ENCODE measurements at regions not wholly inside any gene's neighbourhood (a gene's known extent, or its start where the extent isn't known, plus 50 kb on each side); places are given as distances from the start of the nearest gene placed in this dataset.

DNA sequence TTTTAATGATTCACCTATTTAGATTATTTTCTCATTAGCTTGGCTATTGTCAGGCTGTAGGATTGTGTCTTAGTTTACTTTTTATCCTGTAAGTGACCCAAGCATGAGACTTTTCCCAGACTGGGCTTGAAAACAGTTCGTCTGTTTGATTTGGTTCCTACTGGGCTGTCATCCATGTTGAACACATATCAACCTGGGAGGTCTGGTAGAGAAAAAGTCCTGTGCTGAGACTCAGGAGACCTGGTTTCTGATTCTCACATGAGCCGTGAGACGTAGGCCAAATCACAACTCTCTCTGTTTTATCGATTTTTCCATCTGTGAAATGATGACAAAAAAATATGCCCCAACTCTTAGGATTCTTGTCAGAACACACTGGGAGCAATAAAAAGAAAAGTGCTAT lies 98.8 kb upstream of the GALNT15 start:
- Histone ChIP-seq H2AFZ (ENCODE audit: control insufficient read depth, low read depth, low read length) (no peak overlapping the region), H3K4me3 (no peak overlapping the region), H3K79me2 (ENCODE audit: control insufficient read depth, insufficient read depth, low read length) (no peaks in the 10 kb centered on the region), H3K4me1 (ENCODE audit: control insufficient read depth, insufficient read depth, low read length) (no peaks in the 10 kb centered on the region), H3K9ac (ENCODE audit: control insufficient read depth, insufficient read depth, low read length) (no peak overlapping the region), H3K27ac (ENCODE audit: control insufficient read depth, insufficient read depth) (no peak overlapping the region), H4K20me1 (ENCODE audit: control insufficient read depth, insufficient read depth) (no peaks in the 10 kb centered on the region), H3K36me3 (ENCODE audit: control insufficient read depth in 2 of 2, insufficient read depth in 2 of 2, low read length in 1 of 2) (no peaks in the 10 kb centered on the region), H3K4me2 (ENCODE audit: control insufficient read depth, insufficient read depth) (no peak overlapping the region), H3K27me3 (replicated peaks in 1 of 2; ENCODE audit: control insufficient read depth in 2 of 2, insufficient read depth in 2 of 2, low read length in 1 of 2) (no peaks in the 10 kb centered on the region; a peak in 1 of 4 replicates), H3K9me3 (replicated peaks; ENCODE audit: control insufficient read depth, insufficient read depth, low read length) (no peaks in the 10 kb centered on the region; the same call in 1 of the 3 replicates)
- WGBS (ENCODE audit: insufficient coverage, insufficient replicate concordance, low lambda C conversion rate, missing lambda C conversion rate): 15% methylated on average over 4 of the region's 4 CpGs
- DNase-seq (ENCODE audit: low read depth, low spot score): no peak
- no peak for FAIRE-seq
- in situ Hi-C loops (cut with MboI): no loop called here
- CTCF ChIA-PET: interaction anchor here (1.7 kb wide), 1 partner anchor 26 kb away, joined by 4 read pairs; no protein-coding TSS in a partner anchor
- intact Hi-C loops (cut with micrococcal nuclease; ENCODE audit: unreplicated experiment): no loop called here
- no TSS peak for BruUV-seq (replicated peaks)
- no peak for ATAC-seq
- POLR2A ChIA-PET: no interaction called here
- SMC1A ChIA-PET (ENCODE audit: uncharacterized antibody, unreplicated experiment): no interaction called here
- RAD21 ChIA-PET (ENCODE audit: unreplicated experiment): no interaction called here
- TF ChIP-seq DPF2 (IDR thresholded peaks at IDR 0.05) (no peak), POLR2AphosphoS5 (IDR thresholded peaks at IDR 0.05; ENCODE audit: low read length) (no peak), EGR1 (IDR thresholded peaks at IDR 0.05; ENCODE audit: borderline replicate concordance in 1 of 2, low read depth in 2 of 2, low read length in 2 of 2) (no peak), MLLT1 (IDR thresholded peaks at IDR 0.05) (no peak), POLR2A (IDR thresholded peaks at IDR 0.05; ENCODE audit: low read depth, low read length) (no peak), ZBTB40 (IDR thresholded peaks at IDR 0.05; ENCODE audit: borderline replicate concordance) (no peak), YY1 (IDR thresholded peaks at IDR 0.05; ENCODE audit: low read depth, low read length) (no peak), BRCA1 (IDR thresholded peaks at IDR 0.05; ENCODE audit: low read depth, low read length) (no peak), HDAC2 (IDR thresholded peaks at IDR 0.05) (no peak), CBFB (IDR thresholded peaks at IDR 0.05; ENCODE audit: low read depth) (no peak)

Measured in GM12878 (cell line).